Left lobe of liver (tissue), 2 donors: ENCODE measurements at regions not wholly inside any gene's neighbourhood (a gene's known extent, or its start where the extent isn't known, plus 50 kb on each side); places are given as distances from the start of the nearest gene placed in this dataset.
"Not testable (repeated sequence)": the region's sequence is repeated elsewhere in the genome, so short reads cannot be mapped to it uniquely, and the experiment has no call there.

Source experiments
- ATAC-seq: fragments of 200-7000 bp; cut with Tn5 transposase; one replicate; pipeline ENCODE4 v1.9.1; 2020; ENCODE audit warnings: mild to moderate bottlenecking, moderate library complexity
- DNase-seq: peaks from one replicate; pipeline ENCODE4 v3.0.0-alpha.2; 2020; ENCODE audit warnings: low spot score
- donor health status: DM: no; HTN: no; CAD: no; lungs with moderate emphysema.
- donor health status: DM: no; HTN: yes; CAD: no.

DNA sequence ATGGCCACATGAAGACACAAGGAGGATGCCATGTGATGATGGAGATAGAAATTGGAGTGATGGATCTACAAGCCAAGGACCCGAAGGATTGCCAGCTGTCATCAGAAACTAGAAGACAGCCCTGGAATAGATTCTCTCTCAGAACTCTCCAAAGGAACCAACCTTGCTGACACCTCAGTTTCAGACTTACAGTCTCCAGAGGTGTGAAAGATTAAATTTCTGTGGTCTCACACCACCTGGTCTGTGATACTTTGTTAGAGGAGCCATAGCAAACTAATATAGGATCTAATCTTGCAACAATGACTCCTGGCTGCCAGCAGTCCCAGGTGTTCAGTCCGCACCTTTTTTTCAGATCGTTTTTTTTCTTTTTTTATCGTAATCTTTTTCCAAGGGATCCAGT, 647.3 kb upstream of the GHITM start:
- no peak for DNase-seq

DNA sequence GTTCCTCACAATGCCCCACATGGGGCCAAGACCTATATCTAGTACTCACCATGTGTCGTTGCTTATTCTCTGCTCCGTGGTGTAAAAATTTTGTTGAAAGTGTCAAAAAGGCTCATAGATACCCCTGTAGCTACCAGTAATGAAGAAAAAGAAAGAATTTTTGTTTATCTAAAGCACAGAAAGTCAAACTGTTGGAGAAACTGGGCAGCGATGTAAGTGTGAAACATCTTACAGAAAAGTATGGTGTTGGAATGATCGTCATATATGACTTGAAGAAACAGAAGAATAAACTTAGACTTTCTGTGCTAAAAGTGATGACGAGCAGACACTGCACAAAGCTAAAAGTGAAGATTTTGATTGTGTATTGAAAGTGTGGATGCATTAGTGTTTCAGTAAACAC, 626.6 kb upstream of the GHITM start:
- no peak for ATAC-seq

More for the DNA sequence above, 647.3 kb upstream of the GHITM start:
- no peak for ATAC-seq

DNA sequence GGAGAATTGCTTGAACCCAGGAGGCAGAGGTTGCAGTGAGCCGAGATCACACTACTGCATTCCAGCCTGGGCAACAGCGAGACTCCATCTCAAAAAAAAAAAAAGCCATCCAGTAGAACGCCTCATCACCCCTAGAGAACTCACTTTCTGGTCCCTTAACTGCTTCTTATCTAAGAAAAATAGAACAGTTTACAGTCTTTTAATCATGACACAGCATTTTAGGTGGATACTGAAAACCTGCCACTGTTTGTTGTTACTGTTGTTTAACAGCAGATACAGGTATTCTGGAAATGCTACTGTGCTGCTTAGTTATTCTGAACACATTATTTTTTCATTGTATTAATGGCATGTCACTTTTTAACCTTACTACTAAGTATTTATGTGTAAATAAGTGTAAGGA, 624.3 kb upstream of the GHITM start:
- no peak for ATAC-seq
- no peak for DNase-seq

More for the DNA sequence above, 626.6 kb upstream of the GHITM start:
- DNase-seq, result no peak

DNA sequence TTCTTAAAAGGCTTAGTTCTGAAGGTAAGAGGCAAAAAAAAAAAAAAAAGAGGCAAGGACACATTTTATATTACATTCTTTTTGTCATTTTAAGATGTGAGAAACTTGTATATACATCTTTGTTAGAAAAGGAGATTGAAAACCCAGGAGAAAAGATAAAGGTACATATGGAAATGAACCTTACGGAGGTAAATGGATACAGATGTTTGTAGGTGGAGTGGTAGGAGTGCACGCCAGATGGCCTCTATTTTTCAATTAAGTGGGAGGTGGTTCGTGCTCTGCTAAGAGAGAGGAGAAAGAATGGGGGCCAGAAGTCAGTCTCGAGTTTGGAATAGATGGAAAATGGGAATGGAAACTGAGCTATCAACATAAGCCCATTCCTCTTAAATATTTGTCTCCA, 622.5 kb upstream of the GHITM start:
- ATAC-seq, result no peak

DNA sequence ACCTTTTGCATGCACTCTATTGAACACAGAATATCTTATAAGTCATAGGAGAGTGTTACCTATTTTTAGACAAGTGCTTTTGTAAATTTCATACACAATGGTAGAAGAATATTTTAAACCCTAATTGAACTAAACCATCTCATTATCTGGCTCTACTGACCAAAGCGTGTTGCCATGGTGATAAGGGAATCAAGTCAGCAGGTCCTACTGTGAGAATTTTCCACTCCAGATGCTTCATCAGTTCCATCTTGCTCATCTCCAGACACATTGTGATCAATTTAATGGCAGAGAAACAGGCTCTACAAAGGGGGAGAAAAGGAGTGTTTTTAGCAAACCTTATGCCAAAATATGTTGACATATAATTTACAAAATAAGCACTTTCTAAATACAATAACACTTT, 621.9 kb upstream of the GHITM start:
- ATAC-seq (no peak), DNase-seq (no peak)

More for the DNA sequence above, 622.5 kb upstream of the GHITM start:
- no peak for DNase-seq

DNA sequence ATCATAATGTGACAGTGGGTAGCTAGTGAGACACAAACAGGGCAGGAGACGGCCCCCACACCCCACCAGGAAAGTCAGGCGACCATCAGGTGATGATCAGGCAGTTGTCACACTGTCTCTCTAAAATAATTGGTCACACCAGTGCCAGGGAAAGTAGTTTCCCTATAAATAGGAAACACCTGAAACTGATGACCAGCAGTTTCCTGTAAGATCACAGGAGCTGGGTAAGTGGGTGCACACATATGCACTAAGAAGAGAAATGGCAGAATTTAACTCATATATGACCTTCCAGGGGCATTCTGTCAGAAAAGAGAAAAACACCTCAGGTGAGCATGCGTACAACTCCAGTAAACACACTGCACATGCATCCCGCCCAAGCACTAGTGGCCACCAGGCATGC, 620.5 kb upstream of the GHITM start:
- no peak for ATAC-seq

DNA sequence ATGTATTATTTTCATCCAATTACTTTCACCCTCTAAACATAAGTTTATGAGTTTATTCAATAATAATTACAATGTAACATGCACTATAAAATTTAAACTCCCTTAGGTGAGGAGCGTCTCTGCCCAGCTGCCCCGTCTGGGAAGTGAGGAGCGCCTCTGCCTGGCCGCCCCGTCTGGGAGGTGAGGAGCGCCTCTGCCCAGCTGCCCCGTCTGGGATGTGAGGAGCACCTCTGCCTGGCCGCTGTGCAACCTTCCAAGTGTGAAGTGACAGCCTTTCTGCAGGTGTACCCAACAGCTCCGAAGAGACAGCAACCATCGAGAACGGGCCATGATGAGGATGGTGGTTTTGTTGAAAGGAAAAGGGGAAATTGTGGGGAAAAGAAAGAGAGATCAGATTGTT, 618.9 kb upstream of the GHITM start:
- DNase-seq, ATAC-seq: not testable (repeated sequence)

More for the DNA sequence above, 620.5 kb upstream of the GHITM start:
- DNase-seq, result no peak

DNA sequence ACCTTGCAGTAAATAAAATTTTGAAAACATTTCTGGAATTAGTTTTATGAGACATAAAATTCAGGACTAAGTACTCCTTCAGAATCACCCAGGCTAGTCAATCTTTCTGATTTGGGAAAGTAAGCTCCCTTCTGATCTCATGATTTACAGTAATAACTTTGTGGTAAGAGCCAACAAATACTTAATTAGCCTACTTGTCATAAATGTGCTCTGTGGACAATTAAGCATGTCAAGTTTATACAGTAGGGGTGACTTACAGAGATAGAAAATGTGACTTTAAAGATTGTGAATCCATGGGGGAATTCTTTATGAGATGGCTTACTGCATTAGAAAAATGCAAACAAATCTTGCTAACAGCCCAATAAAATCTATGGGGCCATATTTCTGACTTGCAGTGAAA, 616.9 kb upstream of the GHITM start:
- ATAC-seq (no peak), DNase-seq (no peak)

DNA sequence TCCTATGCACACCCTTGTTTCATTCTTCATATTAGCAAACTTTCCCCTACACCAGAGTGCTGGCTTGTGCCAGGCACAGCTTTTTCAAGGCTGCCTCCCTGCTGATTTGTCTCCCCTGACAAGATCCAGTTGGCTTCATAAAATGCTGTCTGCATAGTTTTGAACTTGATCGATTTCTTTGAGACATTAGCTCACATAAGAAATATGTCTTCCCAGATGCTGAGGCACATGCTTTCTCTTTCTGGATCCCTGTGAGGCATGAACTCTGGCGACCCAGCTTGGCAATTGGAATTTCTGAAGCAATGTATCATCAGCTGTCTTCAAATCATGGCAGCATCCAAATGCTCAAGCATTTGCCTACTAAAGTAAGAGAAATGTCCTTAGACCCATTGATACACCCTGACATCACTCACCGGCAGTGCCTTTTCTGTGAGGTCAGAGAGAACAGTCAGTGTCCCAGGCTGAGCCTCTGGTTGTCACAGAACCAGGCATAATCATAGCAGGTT, 616.4 kb upstream of the GHITM start:
- ATAC-seq (no peak), DNase-seq (no peak)

DNA sequence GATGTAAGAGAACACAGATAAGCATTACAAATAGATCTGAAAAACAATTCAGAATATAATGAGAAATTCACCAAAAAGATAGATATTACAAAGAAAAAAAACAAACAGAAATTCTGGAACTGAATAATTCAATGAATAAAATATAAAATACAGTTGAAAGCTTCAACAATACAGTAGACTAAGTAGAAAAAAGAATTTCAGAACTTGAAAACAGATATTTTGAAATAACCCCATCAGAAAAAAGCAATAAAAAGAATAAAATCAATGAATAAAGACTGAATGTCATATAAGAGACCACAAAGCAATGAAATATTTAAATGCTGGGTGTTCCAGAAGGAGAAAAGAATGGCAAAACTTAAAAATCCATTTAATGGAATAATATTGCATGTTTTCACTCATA, 611.4 kb upstream of the GHITM start:
- no peak for DNase-seq
- ATAC-seq, result no peak

DNA sequence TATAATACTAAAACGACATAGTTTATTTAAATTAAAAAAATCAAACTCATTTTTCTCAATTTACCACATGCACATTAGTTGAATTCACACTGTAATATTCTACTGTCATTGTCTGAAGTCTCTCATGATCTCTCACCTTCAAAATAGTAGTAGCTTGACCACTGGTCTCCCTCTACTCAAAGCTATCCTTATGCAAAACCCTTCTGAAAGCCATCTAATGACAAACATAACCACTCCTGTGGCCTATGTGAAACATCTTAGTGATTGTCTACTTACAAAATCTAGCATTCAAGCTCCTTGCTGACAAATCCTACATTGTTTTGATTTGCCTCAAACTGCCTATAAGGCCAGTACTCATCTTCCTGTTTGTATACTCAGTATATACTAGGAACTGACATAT, 606.0 kb upstream of the GHITM start:
- no peak for DNase-seq
- no peak for ATAC-seq

DNA sequence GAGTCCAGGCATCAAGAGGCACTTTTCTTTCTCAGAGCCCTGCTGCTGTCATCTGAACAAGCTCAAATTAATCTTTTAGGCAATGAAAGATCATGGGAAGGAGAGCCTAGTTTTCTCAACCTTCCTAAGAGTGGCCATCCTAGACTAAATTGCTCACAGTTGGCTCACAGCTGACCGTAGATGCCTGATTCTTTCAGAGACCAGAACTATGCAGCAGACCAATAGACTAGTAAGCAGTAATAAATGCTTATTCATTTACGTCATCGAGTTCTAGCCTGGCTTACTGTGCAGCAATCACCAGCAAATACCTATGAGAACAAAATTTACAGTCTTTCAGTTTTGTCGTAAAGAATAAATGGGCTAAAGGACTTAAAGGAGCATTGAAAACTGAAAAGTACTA, 602.9 kb upstream of the GHITM start:
- ATAC-seq (no peak), DNase-seq (no peak)

DNA sequence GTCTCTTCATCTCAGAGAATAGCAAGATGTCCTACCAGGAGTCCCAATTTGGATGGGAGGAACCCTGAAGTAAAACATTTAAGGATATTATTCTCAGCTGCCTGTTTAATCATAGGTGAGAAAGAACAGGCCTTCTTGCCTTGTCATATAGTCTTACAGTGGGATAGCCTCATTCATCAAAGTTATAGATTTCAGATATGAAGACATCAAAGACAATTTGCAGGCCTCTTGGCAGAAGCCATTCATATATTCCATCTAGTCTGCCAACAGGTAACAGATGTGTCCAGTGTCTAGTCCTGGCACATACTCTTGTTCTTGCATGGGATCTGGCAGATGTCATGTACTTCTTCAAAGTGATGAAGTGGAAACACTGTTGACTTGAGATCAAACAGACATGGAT, 601.3 kb upstream of the GHITM start:
- DNase-seq (no peak), ATAC-seq (no peak)

DNA sequence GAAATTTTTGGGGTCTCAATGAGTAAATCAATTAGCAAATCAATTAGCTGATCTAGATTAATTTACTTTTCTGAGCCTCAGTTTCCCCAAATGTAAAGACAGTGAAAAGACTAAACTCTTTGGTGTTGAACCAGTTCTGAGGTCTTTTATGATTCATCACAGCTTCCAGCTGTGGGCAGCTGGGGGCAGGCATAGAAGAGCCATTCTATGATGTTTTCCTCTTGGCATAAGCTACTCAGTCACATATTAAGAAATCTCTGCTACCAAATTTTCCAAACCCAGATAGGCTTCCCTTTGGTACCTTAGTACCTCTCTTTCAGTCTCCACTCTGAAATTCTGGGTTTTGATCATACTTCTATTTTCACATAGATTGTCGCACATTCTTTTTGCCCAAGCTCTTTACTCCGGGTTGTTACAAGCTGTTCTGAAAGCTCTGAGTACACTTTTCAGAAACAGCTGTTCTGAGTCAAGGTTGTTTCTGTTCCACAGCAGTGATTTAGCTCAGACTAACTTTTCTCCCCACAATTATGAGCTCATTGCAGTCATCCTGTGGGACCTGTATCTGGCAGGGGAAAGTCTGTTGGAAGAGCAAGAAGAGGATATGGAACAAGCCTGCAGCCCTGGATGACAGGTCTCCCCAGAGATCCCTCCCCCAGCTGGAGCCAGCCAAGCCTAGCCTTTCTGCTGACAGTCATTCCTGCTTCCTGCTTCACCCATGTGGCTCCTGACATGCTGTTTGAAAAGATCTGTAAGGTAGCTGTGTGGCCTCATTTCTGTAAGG, 599.6 kb upstream of the GHITM start:
- no peak for ATAC-seq

DNA sequence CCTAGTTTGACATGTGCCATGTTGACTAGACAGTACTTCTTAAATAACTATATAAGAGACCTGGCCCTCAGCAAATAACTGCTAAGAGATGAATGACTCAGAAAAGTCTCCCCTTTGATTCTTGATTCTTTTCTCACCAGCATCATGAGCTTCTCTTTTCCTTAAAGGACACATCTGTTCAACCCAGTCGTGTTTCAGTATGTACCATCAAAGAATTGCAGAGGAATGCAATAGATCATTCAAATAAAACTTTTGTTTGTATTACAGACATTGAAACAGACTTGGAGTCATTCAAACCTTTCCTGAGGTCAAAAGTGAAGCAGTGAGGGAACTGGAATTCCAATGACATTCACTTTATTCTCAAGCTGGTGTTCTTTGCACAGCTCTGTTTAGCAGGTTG, 598.3 kb upstream of the GHITM start:
- no peak for DNase-seq

More for the DNA sequence above, 599.6 kb upstream of the GHITM start:
- DNase-seq, result no peak

DNA sequence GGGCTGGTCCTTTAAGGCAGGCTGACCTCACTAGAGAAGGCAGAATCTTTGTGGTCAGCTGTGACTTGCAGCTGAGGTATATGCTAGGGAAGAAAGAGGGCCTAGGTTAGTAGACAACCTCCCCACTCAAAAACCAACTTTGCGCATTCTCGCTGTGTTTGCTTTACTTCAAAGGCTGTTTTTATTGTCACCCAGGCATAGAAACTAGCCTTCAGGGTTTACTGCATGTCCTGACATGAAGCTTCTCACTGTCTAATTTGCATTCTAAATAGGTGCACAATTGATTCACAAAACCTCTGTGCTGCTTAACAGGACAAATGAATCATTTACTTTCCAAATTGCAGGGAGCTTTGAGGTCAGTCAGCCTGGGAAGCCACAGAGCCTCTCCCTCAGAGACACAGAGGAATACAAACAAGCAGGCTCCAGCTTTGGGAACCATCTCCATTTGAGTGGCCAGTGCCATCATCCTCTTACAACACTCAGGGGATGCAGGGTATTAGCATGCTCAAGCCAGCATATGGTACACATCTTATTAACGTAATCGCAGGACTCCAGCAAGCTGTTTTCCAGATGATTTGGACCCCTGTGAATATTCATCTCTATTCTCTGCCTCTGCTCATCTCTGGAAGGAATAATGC, 596.4 kb upstream of the GHITM start:
- DNase-seq (no peak), ATAC-seq (no peak)

More for the DNA sequence above, 598.3 kb upstream of the GHITM start:
- ATAC-seq, result no peak

DNA sequence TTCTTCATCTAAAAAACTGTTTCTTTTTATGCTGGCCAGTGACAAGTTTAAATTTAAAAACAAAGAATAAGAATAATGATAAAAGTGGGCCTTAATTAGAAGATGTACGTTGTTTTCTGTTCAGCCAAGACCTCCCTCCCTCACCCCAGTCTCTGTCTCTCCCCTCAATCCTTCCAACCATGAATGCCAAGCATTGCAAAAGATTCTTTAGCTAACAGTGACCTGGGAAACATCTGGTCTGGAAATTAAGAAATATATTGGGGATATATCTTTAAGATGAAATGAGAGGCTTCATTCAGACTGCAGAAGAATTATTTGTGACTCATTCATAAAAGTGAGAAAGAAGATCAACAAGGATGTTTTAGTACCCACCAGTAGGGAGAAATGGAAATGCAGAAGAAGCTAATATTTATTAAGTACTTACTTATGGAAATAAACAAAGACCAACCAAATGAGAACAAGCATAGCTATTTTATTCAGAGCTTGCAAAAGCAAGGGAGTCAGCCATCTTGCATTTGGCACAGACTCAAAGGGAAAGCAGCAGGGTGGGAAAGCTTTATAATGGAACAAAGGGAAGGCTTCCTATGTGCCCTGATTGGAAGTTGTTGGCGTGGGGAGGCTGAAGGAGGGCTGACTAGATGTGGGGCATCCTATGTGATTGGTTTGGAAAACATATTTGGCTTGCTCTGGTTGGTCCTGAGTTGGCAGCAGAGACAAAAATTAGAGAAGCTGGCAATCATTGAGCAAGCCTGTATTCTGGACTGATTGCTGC, 595.4 kb upstream of the GHITM start:
- DNase-seq (no peak), ATAC-seq (no peak)

DNA sequence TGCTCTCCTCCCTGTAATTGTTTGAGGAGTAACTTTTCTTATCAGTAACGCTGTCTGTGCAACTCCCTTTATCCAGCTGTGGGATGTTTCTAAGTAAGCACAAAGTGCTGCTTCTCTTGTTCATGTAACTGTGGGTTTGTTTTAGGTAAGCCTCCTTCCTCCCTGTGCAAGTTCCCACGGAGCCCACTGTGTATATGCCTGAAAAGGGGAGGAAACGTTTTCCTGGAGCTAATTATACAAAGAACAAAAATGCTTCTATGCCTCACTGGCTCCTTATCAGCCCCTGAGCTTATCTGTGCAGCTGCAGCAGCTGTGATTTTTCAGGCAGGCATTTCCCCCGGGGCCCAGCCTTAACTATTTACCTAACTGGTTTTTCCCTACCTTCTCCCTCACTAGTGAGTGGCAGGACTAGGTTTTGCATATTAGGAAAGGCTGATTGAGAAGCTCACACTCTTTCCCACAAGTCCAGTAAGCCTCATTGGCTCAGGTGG, 593.4 kb upstream of the GHITM start:
- DNase-seq (no peak), ATAC-seq (no peak)

DNA sequence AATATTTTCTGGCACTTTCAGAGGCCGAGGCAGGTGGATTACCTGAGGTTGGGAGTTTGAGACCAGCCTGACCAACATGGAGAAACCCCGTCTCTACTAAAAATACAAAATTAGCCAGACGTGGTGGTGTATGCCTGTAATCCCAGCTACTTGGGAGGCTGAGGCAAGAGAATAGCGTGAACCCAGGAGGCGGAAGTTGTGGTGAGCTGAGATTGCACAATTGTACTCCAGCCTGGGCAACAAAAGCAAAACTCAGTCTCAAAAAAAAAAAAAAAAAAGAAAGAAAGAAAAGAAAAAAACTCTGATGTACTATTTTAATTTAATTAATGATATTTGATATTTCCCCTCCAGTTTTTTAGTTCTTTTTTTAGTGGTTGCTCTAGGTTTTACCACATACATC, 588.1 kb upstream of the GHITM start:
- not testable (repeated sequence) for DNase-seq, ATAC-seq

DNA sequence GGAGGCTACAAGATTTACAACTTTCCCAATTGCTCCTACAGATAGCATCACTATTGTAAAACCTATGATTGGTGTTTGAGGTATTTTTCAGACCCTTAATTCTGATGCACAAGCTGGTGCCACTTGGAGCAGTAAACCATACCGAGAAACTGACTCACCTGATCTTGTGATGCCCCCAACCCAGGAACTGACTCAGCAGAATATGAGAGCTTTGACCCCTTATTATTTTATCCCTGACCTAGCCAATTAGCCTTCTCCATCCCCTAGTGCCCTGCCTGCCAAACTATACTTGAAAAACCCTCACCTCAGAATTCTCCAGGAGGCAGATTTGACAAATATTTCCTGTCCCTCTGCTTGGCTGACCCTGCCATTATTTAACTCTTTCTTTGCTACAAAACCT, 585.9 kb upstream of the GHITM start:
- ATAC-seq, result no peak

DNA sequence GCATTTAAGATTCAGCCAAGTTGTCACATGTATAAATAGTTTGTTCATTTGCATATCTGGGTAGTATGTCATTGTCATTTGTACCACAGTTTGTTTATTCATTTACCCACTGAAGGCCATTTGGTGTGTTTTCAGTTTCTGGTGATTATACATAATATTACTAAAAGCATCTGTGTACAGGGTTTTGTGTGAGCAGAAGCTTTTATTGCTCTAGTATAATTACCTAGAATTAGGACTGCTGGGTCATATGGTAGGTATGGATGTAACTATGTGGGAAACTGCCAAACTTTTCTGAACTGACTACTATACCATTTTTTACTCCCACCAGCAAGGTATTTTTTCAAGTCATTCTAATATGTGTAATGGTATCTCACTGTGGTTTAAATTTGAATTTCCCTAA, 584.0 kb upstream of the GHITM start:
- DNase-seq (no peak), ATAC-seq (no peak)

More for the DNA sequence above, 585.9 kb upstream of the GHITM start:
- DNase-seq, result no peak
